ENCODE measurements at regions not wholly inside any gene's neighbourhood (a gene's known extent, or its start where the extent isn't known, plus 50 kb on each side); places are given as distances from the start of the nearest gene placed in this dataset.
"Not testable (repeated sequence)": the region's sequence is repeated elsewhere in the genome, so short reads cannot be mapped to it uniquely, and the experiment has no call there.

- H3K4me3 ChIP-seq (ENCODE audit: low read depth, low read length), result no peak overlapping the region
- DNase-seq (ENCODE audit: low read depth), result no peak
- TF ChIP-seq CTCF (IDR thresholded peaks at IDR 0.05; ENCODE audit: low read depth, low read length, missing control alignments), result no peak
These were observed 1299.4 kb upstream of the MAP3K7 start for GRCh38 chr6:91886183-91886795.

GRCh38 chr6:91881791-91882190, 1294.9 kb upstream of the MAP3K7 start:
- not testable (repeated sequence) for H3K4me3 ChIP-seq (ENCODE audit: low read depth, low read length); DNase-seq (ENCODE audit: low read depth)

GRCh38 chr6:91879386-91879995, 1292.6 kb upstream of the MAP3K7 start:
- H3K4me3 ChIP-seq (ENCODE audit: low read depth, low read length), result no peak overlapping the region
- TF ChIP-seq CTCF (IDR thresholded peaks at IDR 0.05; ENCODE audit: low read depth, low read length, missing control alignments), result no peak
- no peak for DNase-seq (ENCODE audit: low read depth)

DNA sequence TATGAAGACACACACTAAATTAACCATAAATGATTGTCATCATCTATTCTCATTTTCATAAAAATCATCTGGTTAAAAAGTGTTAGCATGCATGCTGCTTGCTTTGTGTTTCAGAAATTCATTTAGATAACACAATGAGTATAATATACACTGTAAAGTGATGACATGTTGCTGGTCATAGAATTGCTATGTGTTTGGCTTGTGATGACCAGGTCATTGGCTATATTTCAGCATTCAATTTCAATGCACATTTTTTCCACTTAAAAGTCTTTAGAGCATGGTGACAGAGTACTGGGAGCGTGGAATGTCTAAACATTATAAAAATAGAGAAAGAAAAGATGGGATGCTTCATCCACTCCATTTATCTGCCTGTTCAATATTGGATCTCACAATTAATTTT, 1291.1 kb upstream of the MAP3K7 start:
- TF ChIP-seq CTCF (IDR thresholded peaks at IDR 0.05; ENCODE audit: low read depth, low read length, missing control alignments), result no peak
- DNase-seq (ENCODE audit: low read depth), result no peak
- H3K4me3 ChIP-seq (ENCODE audit: low read depth, low read length), result no peak overlapping the region

DNA sequence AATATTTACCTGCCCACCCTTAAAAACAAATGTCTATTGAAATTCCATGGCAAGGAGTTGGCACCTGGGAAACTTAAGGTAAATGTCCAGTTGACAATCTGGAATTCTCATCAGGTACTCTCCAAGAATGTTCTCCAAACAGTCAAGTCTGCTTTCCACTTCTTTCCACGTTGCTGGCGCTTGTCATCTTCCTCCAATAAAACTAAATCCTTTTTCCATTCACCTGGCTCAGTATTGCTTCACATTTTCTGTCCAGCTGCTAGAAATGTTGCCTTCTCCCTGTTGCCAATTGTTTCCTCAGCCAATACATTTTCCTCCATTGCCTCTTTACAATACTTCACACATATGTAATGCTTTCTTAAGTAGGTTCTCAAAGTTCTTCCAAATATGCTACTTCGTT, 1288.1 kb upstream of the MAP3K7 start:
- no peak for TF ChIP-seq CTCF (IDR thresholded peaks at IDR 0.05; ENCODE audit: low read depth, low read length, missing control alignments)
- DNase-seq (ENCODE audit: low read depth), result no peak
- H3K4me3 ChIP-seq (ENCODE audit: low read depth, low read length), result no peak overlapping the region

DNA sequence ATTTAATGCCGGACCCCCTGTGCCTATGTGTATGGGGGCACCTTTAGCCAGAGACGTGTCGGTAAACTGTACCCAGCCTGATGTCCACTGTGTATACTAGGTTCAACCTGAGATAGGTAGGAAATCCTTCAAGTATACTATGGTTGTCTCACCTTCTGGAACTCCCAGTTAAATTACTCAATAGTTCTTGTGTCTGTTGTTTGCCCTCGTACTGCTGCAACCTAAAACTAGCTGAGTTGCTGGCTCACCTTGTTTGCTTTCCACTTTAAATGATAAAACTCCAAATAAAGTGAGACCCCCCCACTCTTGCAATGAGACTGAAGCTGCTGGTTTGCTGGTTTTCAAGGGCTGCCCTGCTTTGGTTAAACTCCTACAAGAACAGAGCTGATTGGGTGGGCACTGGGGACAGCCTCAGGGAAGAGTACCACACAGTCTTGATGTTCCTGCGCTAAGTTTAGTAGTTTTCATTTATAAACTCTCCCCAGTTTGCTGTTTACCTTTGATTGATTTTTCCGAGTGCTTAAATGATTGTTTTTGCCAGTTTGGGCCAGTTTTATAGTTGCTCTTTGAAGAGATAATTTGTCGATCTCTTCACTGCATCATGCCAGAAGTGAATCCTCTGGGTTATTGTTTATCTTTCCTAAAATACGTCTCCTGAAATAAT, 1281.8 kb upstream of the MAP3K7 start:
- TF ChIP-seq CTCF (IDR thresholded peaks at IDR 0.05; ENCODE audit: low read depth, low read length, missing control alignments), result no peak
- H3K4me3 ChIP-seq (ENCODE audit: low read depth, low read length), result no peak overlapping the region
- no peak for DNase-seq (ENCODE audit: low read depth)

GRCh38 chr6:91865889-91866288, 1279.0 kb upstream of the MAP3K7 start:
- no peak for DNase-seq (ENCODE audit: low read depth)
- TF ChIP-seq CTCF (IDR thresholded peaks at IDR 0.05; ENCODE audit: low read depth, low read length, missing control alignments), result no peak
- no peak overlapping the region for H3K4me3 ChIP-seq (ENCODE audit: low read depth, low read length)
